ENCODE measurements at regions not wholly inside any gene's neighbourhood (a gene's known extent, or its start where the extent isn't known, plus 50 kb on each side); places are given as distances from the start of the nearest gene placed in this dataset.

DNA sequence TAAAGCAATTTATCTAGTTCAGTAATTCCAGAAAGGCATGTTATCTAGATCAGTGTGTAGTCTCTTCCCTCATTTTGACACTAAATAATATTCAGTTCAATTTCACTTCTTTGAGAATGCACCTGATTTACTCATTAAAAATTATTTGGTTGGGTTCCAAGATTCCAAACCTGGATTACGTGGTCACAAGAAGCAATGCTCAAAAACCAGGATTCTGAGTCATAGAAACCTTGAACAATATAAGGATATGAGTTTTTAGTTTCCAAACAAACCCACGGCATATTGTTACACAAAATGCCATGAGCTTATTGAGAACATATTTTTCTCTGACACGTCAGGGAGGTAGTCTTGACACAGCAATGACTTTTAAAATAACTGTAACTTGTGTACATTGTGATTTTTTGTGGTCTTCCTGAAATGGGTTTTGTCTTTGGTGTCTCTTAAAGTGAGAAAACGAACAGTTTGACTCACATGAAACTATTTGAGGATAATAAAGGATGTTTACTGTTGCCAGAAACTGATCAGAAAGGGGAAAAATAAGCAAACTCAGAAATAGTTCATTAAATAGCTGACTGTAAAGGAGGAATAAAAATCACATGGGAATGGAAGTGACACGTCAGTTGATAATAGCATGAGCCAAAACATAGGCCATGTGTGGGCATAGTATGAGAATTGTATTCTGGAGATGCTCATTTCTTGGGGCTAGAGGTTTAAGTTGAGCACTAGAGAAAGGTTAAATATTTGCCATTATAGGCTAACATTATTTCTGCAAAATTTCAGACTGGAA is 617.7 kb upstream of the CDH2 start:
- DNase-seq (ENCODE audit: low spot score) (no peak), ATAC-seq (no peak)
- intact Hi-C loops (cut with DNase I) = no loop called here

DNA sequence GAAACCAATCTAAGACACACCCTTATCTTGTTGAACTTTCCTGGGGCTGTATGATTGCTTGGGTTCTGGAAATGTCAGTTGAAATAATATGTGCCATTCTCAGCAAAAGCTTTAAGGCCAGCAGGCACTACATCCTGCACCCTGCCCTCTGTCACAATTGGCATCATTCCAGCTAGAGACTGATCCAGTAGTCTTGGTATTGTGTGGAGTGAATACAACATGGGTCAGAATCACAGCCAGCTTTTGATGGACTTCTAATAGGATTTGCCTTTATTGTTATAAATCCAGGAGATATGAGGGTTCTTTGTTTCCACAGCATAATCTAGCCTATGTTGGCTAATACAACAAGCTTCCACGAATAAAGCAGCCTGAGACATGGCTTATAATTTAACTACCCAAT is 617.0 kb upstream of the CDH2 start:
- ATAC-seq = no peak
- no peak for DNase-seq (ENCODE audit: low spot score)
- intact Hi-C loops (cut with DNase I) = no loop called here

DNA sequence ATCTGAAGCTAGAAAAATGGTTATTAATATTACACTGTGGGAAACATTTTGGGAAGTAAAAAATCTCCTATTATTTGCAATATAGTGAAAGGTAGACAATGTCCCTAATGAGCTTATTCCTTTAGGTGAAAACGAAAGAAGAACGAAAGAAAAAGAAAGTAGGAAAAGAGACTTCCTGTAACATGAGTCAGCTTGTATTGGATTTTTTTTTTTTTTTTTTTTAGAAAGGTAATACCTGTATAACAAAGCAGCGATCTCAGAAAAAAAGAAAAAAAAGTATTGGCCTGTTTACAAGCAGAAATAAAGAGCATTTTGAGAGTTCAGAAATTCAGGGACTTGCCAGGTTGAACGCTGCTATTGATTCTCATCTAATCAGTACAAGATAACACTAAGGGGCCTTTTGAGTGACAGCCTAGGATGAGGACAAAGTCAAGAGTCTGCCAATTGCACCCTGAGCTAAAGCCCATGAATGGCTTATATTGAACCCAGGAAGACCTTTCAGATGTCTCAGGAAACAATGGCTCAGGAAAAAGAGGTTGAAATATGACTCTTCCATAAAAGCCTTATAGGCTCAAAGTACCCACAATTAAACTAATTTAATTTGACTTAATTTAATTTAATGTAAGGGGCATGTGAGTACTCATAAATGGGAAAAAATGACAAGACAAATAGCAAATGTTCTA is 615.6 kb upstream of the CDH2 start:
- no peak for DNase-seq (ENCODE audit: low spot score)
- no peak for ATAC-seq
- intact Hi-C loops (cut with DNase I) = no loop called here

DNA sequence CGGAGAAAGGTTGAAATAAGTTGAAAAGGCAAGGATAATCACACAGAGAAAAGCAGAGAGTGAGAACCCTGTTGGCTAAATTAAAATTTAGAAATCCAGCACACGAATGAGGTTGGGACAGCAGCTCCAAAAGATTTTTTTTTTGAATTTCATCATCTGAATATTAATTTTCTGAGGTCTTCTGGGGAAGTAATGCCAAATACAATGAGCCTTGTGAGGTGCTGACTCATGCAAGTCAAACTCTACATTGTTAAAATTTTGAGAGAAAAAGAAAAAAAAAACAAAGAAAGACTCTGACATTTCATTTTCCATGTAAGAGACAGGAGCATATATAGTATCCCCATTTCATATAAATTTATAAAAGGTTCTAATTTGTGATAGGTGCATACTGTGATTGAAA is 614.2 kb upstream of the CDH2 start:
- intact Hi-C loops (cut with DNase I) = no loop called here
- no peak for ATAC-seq

DNA sequence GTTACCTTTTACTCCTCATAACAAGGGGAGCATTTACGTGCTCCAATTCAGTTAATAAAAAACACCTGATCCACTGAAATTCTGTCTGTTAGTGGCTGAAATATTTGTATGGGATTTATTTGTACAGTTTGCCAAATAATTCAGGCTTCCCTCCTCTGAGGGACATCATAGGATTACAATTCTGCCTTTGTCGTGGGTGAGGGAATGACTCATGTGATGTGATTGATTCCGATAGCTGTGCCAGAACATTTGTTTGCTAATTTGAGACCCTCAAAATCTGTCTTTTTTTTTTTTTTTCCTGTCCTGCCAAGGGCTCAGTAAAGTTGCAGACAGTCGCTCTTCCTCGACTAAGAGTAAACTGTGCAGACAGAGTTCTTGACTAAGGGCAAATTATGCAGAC is 612.6 kb upstream of the CDH2 start:
- DNase-seq (ENCODE audit: low spot score) (no peak), ATAC-seq (no peak)
- intact Hi-C loops (cut with DNase I) = no loop called here

More for the DNA sequence above, 614.2 kb upstream of the CDH2 start:
- DNase-seq (ENCODE audit: low spot score) = no peak

DNA sequence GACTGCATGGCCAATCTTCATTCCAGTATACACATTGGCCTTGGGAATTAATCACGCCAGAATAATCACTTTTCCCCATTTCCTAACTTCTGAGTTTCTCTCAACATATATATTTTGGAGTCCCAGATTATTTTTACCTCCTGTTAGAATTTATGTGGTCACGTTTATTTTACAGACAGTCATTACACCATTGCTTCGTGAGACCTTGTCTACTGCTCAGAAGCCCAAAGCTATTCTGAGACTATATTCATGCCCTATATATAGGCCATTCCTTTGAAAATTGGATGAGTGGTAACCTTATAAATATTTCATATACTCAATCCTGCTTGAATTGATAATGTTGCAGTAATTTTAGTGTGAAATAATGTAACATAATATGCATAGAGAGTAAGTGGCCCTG is 610.0 kb upstream of the CDH2 start:
- intact Hi-C loops (cut with DNase I) = no loop called here
- ATAC-seq = no peak
- no peak for DNase-seq (ENCODE audit: low spot score)

DNA sequence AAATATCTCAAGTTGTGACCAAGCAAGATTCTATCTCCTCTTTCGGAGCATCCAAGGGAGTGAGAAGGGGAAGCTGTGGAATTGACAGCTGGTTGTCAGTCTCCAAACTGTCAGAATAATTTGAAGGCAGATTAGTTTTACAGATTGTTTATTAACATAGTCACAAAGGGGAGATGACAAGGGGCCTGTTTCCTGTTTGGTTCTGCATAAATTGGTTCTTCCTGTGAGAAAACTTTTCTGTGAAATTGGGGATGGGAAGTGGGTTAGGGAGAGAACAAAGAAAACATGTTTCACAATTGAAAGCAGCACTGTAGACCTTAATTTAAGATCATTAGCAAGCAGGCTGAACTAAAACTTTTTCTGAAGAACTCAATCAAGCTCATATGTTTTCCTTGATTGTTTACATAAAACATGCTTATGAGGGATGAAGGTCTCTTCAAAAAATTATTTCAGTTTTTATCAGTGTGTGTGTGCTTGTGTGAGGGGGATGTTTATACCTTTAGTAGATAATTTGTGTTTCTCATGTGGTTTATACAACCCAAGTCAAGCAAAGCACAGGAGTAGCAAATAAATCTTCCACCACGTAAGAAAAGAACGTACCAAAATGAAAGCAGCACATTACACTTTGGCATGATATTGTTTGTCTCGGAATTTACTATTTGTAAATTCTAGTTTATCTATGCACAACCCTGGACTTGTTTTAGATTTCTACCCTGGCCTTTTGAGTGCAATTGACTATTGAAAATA is 604.9 kb upstream of the CDH2 start:
- no peak for DNase-seq (ENCODE audit: low spot score)
- no peak for ATAC-seq
- intact Hi-C loops (cut with DNase I) = no loop called here

DNA sequence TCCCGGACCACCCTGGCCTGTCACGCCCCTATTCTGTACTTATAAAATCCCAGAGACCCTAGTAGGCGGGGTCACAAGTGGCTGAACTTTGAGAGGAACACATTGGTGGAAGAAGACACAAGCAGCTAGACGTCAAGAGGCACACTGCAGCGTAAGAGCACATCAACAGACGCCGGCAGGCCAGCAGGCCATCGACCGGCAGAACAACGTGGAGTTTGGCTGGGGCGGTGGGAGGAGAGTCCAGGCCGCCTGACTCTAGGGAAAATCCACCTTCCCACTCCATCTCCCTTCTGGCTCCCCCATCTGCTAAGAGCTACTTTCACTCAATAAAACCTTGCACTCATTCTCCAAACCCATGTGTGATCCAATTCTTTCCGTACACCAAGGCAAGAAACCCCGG is 601.8 kb upstream of the CDH2 start:
- ATAC-seq = no peak
- no peak for DNase-seq (ENCODE audit: low spot score)
- intact Hi-C loops (cut with DNase I) = no loop called here

DNA sequence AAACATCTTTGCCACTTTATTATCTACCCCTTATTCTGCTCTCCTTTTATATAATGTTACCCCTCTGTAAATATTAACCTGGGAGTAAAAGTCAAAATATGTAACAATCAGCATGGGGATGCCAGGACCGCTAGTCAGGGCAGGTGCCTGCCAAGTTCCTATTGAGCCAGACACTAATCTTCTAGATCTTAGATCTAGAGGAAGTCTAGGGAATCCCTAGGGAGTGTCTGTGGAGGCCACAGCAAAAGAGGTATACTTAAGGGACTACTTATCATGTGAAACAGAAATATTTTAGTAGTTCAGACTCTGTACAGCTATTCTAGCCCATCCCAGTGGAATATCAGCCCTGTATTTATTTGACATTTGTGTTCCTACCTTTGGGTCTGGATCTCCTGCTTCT is 600.8 kb upstream of the CDH2 start:
- no peak for ATAC-seq
- intact Hi-C loops (cut with DNase I) = no loop called here
- DNase-seq (ENCODE audit: low spot score) = no peak

DNA sequence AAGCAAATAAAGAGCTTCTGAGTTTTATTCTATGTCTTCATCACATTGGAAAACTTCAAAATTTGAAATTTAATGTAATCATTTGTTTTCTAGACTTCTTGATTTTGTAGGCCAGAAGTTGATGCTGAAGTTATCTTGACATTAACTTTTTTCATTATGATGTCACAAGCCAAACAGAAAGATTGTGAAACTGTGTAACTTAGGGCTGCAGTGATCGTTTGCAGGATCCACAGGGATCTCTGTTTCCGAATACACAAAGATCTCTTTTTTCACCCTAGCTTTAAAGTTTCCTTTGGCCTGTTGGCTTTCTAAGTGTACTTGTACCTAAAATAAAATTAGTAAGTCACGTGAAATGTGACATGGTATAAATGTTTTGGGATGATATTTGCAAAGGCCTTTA is 594.9 kb upstream of the CDH2 start:
- DNase-seq (ENCODE audit: low spot score) (no peak), ATAC-seq (peak; percentile 81)
- intact Hi-C loops (cut with DNase I) = no loop called here

DNA sequence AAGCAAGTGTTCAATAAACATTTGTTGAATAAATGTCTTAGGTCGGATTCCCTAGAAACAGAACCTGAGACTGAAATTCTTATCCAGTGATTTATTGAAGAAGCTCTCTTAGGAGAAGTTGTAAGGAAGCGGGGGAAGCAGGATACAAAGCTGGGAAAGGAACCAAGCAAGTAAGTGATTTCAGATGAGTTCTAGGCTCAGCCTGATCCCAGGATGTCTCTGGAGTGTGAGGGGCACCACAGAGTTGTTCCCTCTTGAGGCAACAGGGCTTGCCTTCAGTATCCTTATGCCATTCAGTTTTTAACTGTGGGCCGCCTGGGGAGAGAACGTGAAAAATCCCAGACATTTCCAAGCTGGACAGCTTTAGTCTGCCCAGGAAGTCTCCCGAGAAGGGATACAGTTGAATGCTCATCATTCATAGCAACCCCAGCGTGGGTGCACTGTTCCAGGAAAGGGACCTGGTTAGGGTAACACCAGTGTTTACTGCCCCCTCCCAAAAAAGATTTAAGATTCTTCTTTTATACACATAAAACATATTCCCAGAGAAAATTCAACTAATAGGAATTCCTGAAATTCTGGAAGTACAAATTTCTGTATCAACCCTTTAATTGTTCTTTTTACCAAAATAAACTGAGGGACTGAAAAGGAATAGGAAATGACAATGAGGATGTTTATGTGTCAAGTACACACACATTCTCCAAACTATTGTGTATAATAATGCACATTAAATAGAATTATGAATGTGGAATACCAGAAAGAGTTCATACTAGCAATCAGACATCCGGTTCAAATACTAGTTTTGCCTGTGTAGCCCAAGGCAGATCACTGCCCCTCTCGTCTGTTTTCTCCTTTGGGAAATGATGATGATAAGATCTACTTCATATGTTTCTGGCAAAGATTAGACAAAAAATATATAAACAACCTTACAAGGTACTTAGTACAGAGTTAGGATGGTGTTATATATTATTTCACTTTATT is 592.1 kb upstream of the CDH2 start:
- ATAC-seq = peak; percentile 62
- intact Hi-C loops (cut with DNase I) = no loop called here
- DNase-seq (ENCODE audit: low spot score) = no peak

DNA sequence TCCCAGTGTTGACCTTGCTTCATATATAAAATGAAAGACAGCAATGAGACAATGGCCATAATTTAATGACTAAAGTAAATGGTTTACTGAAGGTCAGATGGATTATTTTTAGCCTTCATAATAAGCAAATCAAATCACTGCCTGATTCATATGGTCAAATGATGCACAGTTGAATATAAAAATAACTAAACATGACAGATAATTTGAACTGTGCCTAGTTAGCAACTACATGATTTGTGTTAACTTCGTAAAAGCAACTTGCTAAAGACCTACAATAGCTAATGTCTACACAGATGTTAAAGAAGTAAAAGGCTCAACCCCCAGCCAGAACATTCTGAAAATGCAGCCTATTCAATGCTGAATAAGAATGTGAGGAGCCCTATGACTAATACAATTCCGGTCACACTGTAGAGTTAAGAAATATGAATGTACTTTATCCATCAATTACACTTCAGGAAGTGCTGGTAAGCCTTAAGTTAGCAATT is 590.8 kb upstream of the CDH2 start:
- ATAC-seq = no peak

DNA sequence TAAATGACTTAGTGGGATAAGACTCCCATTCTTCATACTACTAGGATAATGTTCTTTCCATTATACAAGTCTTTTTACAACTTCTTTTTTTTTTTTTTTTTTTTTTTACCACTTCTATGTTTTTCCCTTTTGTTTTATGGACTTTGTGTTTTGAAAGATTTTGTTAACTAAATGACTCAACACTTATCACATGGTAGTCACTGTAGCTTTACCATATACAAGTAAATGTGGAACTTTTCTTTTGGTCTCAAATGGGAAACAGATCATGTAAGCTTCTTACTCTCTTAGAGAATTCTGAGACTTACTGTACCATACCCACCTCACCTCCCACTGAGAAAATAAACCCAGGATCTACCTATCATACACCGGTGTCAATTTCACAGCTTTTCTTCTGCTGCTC is 590.3 kb upstream of the CDH2 start:
- ATAC-seq (no peak), DNase-seq (ENCODE audit: low spot score) (no peak)
- intact Hi-C loops (cut with DNase I) = no loop called here

More for the DNA sequence above, 590.8 kb upstream of the CDH2 start:
- intact Hi-C loops (cut with DNase I) = no loop called here
- DNase-seq (ENCODE audit: low spot score) = no peak

DNA sequence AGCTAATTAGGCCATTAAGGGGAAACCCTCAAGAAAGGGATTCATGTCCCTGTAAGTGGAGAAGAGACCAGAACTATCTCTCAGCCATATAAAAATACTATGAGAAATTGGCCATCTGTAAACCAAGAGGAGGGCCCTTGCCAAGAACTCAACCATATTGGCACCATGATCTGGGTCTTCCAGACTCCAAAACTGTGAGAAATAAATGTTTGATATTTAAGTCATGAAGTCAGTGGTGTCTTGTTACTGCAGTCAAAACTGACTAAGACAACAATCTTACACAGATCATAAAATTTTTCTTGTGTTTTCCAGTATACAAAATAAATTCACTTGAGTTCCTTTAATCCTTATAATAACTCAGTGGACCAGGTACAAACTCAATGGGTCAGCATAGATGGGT is 589.8 kb upstream of the CDH2 start:
- ATAC-seq (no peak), DNase-seq (ENCODE audit: low spot score) (no peak)
- intact Hi-C loops (cut with DNase I) = no loop called here

DNA sequence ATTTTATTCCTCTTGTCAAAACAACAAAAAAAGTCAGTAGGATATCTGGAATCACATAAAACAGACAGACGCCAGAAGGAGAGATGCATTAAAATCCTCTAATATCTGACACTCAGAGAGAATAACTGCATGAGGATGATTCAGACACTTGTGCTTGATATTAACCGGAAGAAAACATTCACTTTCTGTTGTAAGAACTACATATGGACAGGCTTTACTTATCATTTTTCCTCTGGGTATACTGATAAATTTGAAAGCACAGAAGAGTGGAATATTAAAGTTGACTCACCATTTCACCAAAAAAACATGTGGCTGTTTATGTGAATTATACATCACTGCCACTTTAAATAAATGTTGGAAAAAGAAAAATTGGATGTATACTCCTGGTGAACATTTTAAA is 589.1 kb upstream of the CDH2 start:
- ATAC-seq = no peak
- intact Hi-C loops (cut with DNase I) = no loop called here
- no peak for DNase-seq (ENCODE audit: low spot score)

DNA sequence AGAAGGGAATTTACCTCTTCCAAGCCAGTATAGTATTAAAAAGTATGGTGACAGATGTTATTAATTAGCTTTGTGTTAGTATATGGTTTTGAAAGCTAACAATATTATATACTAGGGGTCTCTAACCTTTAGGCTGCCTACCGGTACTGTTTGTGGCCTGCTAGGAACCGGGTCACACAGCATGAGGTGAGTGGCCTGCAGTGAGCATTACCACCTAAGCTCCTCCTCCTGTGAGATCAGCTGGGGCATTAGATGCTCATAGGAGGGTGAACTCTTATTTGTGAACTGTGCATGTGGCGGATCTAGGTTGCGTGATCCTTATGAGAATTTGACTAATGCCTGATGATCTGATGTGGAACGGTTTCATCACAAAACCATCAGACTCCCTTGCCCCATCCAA is 583.4 kb upstream of the CDH2 start:
- intact Hi-C loops (cut with DNase I) = no loop called here
- ATAC-seq = no peak

DNA sequence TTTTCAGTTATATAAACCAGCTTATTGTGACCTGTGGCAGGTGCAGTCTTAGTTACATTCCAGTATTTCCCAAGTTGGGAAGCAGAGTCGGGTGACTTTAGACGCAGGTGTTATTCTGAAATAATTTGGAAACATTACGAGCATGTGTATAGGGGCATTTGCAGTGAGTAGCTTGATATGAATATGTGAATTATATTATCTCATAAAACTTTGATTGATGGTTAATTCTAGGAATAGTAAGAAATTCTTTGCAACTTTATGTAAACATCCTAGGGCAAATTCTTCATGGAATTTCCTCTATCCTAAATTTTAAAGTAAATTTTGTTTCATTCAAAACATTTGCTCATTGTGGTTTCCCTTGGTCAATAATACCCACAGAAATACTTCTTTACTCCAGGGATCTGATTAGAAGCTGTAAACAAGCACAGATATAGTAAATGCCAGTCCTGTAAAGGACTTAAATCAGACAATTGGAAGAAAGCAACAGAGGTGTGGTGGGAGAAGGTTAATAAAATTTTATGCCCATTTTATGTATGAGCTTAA is 580.6 kb upstream of the CDH2 start:
- intact Hi-C loops (cut with DNase I) = no loop called here
- no peak for DNase-seq (ENCODE audit: low spot score)
- ATAC-seq = no peak

More for the DNA sequence above, 583.4 kb upstream of the CDH2 start:
- DNase-seq (ENCODE audit: low spot score) = no peak

DNA sequence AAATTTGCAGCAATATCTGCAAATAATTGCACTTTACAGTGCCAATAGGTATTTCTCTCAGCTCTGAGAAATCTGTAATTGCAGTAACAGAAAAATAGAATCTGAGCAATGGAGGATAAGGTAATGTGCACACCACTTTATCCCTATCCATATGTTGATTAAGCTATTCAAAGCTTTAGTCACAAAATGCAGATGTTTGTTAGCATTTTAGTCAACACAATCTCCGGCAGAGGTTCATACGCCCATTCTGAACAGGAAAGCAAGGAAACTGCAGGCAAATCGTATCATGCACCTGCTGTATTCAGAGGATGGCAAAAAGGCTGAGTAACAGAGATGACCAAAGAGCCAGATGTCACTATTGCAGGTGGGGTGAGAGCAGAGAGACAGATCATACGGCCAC is 566.2 kb upstream of the CDH2 start:
- DNase-seq (ENCODE audit: low spot score) (no peak), ATAC-seq (no peak)
- intact Hi-C loops (cut with DNase I) = no loop called here

DNA sequence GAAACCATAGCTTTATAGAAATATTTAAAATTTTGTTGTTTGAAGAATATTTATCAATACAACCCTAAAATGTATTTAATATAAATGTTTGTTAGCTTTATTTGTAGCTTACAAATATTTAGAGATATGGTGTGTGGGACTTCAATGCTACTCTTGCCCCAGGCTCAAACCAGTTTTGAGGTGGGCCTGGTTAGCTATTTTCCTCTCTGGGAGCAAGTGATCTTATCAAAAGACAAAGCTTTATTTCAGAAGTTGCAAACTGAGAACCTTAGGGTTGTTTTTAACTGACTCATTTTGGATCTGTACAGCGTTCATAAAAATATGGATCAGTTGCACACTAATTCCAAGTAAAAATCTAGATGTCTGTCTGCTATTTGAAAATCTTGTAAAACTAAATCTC is 563.6 kb upstream of the CDH2 start:
- intact Hi-C loops (cut with DNase I) = no loop called here
- ATAC-seq = no peak

More for the DNA sequence above, 563.6 kb upstream of the CDH2 start:
- DNase-seq (ENCODE audit: low spot score) = no peak

Measured in sciatic nerve (tissue), 2 donors.